HG02870 (cell line): ENCODE measurements at regions not wholly inside any gene's neighbourhood (a gene's known extent, or its start where the extent isn't known, plus 50 kb on each side); places are given as distances from the start of the nearest gene placed in this dataset.
"Not testable (repeated sequence)": the region's sequence is repeated elsewhere in the genome, so short reads cannot be mapped to it uniquely, and the experiment has no call there.

ENCODE experiments used
- ATAC-seq: cut with Tn5 transposase; IDR thresholded peaks from one replicate; pipeline ENCODE4 v1.9.1; 2021; ENCODE audit warnings: mild to moderate bottlenecking, moderate library complexity; ENCODE audit not compliant: unreplicated experiment

GRCh38 chr1:147071142-147071541 is 101.1 kb downstream of the PRKAB2 start:
- no peak for ATAC-seq

GRCh38 chr1:147062956-147063355 is 109.3 kb downstream of the PRKAB2 start:
- ATAC-seq: no peak

- ATAC-seq: not testable (repeated sequence)
Observed at GRCh38 chr1:147061880-147062279, 110.4 kb downstream of the PRKAB2 start.

GRCh38 chr1:147053269-147053668 is 115.1 kb downstream of the NBPF12 start:
- no peak for ATAC-seq

- ATAC-seq: no peak
Observed at GRCh38 chr1:147052677-147053076, 114.6 kb downstream of the NBPF12 start.

GRCh38 chr1:147052143-147052542 is 114.0 kb downstream of the NBPF12 start:
- ATAC-seq: no peak

- no peak for ATAC-seq
Observed at GRCh38 chr1:147051136-147051535, 113.0 kb downstream of the NBPF12 start.

- ATAC-seq: no peak
Observed at GRCh38 chr1:147050654-147051053, 112.5 kb downstream of the NBPF12 start.

- ATAC-seq: not testable (repeated sequence)
Observed at GRCh38 chr1:147046863-147047394, 108.8 kb downstream of the NBPF12 start.

GRCh38 chr1:147046189-147046862 is 108.2 kb downstream of the NBPF12 start:
- ATAC-seq: no peak
